ENCODE measurements at regions not wholly inside any gene's neighbourhood (a gene's known extent, or its start where the extent isn't known, plus 50 kb on each side); places are given as distances from the start of the nearest gene placed in this dataset.
"Not testable (repeated sequence)": the region's sequence is repeated elsewhere in the genome, so short reads cannot be mapped to it uniquely, and the experiment has no call there.

DNA sequence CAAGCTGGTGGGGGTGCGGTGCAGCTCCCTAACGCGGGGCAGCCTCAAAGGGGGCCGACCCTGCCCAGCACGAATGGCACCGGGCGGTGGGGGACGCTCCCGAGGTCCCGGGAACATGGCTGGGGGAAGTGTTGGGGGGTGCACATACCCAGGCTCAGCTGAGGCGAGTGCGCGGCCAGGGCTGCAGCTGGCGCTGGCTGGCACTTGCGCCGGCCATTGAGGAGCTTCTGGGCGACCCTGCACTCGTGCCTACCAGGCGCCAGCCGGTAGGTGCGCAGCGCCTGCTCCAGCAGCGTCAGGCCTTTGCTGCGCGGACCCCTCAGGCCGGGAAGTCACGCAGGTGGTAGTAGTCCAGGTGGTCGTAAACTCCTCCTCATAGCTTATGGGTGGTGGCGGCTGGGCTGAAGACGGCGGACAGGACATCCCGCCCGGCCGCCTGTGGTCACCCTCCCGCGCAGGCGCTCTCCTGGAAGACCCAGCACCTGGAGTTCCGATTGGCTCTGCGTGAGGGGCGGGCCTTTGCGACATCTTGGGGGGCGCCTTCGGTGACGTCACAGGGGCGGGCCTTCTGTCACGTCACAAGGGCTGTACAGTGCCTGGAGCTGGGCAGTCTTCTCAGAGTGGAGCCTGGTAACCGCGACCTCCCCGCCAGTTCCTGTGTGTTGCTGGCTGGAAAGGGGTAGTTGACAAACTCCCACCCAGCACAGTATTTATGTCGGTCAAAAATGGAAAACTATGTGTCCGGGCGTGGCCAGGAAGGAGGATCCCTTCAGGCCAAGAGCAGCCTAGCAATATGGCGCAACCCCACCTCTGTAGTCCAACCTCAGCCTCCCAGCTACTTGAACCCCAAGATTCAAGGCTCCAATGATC lies 74.5 kb upstream of the ERV3-1 start:
- TF ChIP-seq, protein P1, sequence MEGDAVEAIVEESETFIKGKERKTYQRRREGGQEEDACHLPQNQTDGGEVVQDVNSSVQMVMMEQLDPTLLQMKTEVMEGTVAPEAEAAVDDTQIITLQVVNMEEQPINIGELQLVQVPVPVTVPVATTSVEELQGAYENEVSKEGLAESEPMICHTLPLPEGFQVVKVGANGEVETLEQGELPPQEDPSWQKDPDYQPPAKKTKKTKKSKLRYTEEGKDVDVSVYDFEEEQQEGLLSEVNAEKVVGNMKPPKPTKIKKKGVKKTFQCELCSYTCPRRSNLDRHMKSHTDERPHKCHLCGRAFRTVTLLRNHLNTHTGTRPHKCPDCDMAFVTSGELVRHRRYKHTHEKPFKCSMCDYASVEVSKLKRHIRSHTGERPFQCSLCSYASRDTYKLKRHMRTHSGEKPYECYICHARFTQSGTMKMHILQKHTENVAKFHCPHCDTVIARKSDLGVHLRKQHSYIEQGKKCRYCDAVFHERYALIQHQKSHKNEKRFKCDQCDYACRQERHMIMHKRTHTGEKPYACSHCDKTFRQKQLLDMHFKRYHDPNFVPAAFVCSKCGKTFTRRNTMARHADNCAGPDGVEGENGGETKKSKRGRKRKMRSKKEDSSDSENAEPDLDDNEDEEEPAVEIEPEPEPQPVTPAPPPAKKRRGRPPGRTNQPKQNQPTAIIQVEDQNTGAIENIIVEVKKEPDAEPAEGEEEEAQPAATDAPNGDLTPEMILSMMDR (conservative IDR thresholded peaks at IDR 0.05 in 1 of 2, IDR thresholded peaks at IDR 0.05 in 1 of 2; ENCODE audit: extremely low read depth in 1 of 2, insufficient read depth in 1 of 2, low read depth in 1 of 2, low read length in 2 of 2), result not testable (repeated sequence)
- TF ChIP-seq EZH2 (IDR thresholded peaks at IDR 0.05; ENCODE audit: borderline replicate concordance, low read length), result not testable (repeated sequence)

Data from mammary epithelial cell (primary cell).